Tibial nerve (tissue), 4 donors: ENCODE measurements at regions not wholly inside any gene's neighbourhood (a gene's known extent, or its start where the extent isn't known, plus 50 kb on each side); places are given as distances from the start of the nearest gene placed in this dataset.

ENCODE experiments used
- EP300 ChIP-seq, 2 donors: sonication (generic); formaldehyde crosslinking; IDR thresholded peaks; one replicate each; pipeline ENCODE4 v1.6.1; 2017; ENCODE audit warnings: antibody characterized with exemption in 2 of 2, mild to moderate bottlenecking in 1 of 2
- POLR2A ChIP-seq, 2 donors: fragments of 450-650 bp; IDR thresholded peaks; one replicate each; pipeline ENCODE4 v1.6.1; 2017; ENCODE audit warnings: antibody characterized with exemption in 2 of 2, mild to moderate bottlenecking in 2 of 2, moderate library complexity in 2 of 2
- TF ChIP-seq, protein P1 (sequence below), 5 experiments: fragments of 200-600 bp in 3 of 5; fragments of 450-650 bp in 2 of 5; sonication (generic) in 3 of 5; IDR thresholded peaks; one replicate each; pipeline ENCODE4 v1.5.1; 2016 to 2019; ENCODE audit warnings: antibody characterized with exemption in 5 of 5, mild to moderate bottlenecking in 3 of 5, moderate library complexity in 2 of 5

DNA sequence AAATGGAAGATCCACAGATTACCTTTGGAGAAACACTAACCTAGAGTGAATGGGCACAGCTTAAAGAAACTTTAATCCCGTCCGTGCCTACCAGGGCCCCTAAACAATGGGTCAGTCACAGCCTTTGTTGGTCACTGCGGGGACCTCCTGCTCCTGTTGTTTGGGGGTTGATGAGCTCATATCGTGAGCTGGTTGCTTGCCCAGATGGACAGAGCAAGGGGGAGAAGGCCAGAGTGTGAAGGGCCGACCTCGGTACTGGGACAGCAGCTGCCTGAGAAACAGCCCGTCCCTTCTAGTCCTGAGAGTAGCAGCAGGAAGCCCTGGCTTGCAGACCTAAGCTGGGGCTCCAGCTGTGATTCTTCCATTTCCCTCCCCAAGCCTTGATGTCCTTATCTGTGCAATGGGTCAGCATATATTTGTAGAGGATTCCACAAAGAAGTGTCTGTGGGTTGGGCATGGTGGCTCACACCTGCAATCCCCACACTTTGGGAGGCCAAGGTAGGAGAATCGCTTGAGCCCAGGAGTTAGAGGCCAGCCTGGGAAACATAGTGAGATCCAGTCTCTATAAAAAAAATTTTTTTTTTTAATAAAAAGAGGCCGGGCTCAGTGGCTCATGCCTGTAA is 69.6 kb upstream of the SLC34A2 start:
- TF ChIP-seq, protein P1, sequence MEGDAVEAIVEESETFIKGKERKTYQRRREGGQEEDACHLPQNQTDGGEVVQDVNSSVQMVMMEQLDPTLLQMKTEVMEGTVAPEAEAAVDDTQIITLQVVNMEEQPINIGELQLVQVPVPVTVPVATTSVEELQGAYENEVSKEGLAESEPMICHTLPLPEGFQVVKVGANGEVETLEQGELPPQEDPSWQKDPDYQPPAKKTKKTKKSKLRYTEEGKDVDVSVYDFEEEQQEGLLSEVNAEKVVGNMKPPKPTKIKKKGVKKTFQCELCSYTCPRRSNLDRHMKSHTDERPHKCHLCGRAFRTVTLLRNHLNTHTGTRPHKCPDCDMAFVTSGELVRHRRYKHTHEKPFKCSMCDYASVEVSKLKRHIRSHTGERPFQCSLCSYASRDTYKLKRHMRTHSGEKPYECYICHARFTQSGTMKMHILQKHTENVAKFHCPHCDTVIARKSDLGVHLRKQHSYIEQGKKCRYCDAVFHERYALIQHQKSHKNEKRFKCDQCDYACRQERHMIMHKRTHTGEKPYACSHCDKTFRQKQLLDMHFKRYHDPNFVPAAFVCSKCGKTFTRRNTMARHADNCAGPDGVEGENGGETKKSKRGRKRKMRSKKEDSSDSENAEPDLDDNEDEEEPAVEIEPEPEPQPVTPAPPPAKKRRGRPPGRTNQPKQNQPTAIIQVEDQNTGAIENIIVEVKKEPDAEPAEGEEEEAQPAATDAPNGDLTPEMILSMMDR (IDR thresholded peaks at IDR 0.05): no peak
- TF ChIP-seq EP300 (IDR thresholded peaks at IDR 0.05) (no peak), POLR2A (IDR thresholded peaks at IDR 0.05) (no peak)
